ENCODE measurements at regions not wholly inside any gene's neighbourhood (a gene's known extent, or its start where the extent isn't known, plus 50 kb on each side); places are given as distances from the start of the nearest gene placed in this dataset.

DNA sequence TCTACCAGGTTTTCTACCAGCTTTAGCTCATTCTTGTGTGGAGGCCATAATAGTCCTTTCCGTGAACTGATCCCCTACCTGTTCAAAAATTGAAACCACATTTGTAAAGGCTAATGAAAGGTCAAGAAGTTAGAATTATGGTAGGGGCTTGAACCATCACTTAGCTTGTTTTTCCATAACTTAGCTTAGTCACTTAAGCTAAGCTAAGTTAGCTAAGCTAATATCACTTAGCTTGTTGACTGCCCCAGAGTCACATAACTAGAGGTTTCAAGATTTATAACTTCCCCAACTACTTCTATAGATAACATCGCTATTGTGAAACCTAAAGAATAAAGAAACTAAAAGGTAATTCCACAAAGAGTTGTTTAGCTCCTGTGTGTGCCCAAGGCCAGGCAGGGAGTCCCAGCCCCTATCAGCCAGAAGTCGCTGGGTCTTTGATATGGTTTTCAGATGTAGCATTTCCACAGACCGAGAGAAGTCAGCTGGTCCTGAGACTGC is 131.8 kb downstream of the VEGFA start:
- no peak for DNase-seq

DNA sequence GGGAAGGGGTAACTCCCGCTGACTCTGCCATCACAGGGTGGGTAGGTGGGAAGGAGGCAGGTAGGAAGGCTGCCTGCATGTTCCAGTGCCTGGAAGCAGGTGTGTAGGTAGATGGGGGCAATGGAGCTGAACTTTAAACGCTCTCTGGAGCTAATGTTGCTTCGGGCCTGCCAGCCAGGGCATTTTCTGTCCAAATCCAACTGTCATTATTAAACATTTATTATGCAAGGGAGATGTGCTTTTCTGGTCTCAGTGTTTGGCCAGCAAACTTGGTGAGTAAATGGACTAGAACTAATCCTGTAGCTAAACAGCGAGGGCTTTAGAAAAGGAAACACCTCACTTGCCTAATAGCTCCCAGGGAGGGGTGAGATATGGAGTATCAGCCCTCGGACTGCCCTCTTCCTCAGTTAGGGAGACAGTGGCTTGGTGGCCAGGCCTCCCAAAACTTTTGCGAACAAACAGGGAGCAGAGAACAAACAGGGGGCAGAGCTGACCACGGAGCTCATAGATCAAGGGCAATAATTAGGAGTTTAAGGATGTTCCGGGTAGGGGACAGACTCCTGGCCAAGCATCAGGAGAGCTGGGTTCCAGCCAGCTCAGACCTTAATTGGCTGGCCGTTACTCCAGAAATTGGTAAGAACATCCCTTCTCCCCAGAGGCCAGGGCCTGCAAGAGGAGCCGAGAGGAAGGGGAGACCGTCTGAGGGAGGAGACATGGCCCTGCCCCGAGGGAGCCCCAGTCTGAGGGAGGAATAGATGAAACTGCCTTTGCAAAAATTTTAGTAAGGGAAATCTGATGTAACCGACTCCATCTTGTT is 131.1 kb downstream of the VEGFA start:
- no peak for DNase-seq

GRCh38 chr6:43900560-43900915 is 130.5 kb downstream of the VEGFA start:
- DNase-seq: no peak

GRCh38 chr6:43899830-43900229 is 129.8 kb downstream of the VEGFA start:
- no peak for DNase-seq

DNA sequence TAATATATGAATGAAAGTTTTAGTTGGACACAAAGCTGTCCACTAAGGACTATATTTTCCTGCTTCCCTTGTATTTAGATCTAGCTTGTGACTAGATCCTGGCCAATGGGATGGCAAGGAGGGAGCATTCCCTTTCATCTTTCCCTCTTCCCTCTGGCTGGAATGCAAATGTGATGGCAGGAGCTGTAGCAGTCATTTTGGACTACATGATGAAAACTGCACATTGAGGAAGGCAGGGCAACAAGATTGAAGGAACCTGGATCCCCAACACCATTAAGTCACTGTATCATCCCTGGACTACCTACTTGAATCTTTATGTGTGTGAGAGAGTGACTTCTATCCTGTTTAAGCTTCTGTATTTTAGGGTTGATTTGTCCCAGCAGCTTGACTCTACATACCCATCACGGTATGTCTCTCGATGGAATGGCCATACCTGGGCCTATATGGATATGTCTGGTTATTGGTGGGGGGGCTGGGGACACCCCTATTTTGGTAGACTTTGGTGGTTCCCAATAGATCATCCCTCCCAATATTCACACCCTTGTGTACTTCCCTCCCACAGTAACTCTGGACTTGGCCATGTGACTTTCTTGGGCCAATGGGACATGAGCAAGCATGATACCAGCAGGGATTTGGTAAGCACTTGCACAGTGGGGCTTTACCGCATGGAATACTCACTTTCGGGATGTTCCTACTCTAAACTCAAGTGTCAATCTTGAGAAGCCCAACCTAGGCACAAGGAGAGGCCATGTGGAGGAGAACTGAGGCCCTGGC is 128.5 kb downstream of the VEGFA start:
- no peak for DNase-seq

DNA sequence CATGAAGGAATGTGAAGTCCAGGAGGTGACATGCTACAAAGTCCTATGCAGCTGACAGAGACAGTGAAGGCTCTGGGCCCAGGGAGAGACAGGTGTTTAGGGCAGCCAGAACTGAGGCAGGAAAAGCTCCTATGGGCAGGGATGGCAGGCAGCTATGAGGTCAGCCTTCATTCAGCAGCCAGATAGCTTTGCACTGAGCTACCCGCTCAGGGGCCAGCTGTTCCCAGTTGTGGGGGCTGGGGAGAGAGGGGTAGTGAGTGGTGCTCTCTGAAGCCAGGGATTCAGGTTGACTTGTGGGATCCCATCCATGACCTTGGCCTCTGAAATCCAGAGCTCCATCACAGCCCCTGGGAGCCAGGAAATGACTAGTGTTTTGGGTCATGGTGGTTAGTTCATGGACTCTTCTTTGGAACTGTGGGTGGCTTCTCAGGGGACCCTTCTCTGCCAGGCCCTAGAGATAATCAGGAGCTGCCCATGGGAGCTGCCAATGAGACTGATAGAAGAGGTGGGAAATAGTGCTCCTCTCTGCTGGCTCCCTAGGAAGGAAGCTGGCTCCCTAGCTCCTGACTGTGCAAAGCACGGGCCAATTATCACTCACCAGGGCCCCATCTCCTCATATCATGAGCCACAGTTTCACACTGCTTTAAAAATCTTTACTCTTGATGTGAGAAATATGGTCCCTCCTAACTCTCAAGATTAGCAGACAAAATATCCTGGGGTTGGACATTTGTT is 127.7 kb downstream of the VEGFA start:
- no peak for DNase-seq

GRCh38 chr6:43896329-43897255 is 126.6 kb downstream of the VEGFA start:
- no peak for DNase-seq

DNA sequence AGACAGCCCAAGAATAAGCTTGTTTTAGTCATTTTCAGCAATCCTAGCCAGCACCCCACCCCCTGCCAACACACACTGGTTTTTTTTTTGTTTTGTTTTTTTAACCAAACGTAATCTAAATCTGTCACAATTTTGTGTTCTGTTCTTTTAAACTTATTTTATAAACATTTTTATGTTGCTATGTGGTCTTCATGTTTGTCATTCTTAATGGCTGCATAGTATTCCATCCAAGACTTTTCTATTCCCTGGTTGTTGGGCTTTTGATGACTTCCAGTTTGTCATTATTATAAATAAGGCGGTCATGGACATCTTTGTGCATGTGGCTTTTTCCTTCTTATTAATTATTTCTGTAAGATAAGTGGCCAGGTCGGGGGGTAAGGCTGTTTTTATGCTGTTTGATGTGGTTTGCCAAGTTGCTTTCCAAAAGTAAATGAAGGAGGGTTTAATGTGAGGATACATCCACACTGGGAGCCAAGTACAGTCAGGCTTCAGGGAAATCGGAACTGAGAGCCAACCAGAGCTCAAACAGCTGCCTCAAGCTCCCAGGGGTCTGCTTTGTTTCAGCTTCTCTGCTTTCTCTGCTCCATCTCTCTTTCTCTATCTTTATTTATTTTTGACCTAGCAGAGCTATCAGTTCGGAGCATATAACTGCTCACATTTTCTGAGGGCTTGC is 125.8 kb downstream of the VEGFA start:
- DNase-seq: no peak

DNA sequence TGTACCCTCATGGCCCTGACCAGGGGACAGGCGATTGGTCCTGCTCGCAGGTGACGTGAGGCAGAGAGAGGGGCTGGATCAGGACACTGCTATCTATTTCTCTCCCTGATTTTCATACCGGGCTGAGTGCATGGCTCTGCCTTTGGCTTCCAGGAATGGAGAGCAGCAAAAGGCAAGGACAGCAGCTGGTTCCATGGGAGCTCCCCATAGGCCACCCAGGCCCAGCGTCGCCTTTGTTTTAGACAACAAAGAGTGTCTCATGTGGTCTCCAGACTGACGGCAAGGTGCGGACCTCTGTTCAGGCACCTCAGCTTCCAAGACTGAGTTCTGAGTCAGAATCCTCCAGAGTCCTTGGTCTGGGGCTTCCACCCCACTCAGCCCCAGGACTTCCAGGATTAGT is 123.1 kb downstream of the VEGFA start:
- DNase-seq: no peak

DNA sequence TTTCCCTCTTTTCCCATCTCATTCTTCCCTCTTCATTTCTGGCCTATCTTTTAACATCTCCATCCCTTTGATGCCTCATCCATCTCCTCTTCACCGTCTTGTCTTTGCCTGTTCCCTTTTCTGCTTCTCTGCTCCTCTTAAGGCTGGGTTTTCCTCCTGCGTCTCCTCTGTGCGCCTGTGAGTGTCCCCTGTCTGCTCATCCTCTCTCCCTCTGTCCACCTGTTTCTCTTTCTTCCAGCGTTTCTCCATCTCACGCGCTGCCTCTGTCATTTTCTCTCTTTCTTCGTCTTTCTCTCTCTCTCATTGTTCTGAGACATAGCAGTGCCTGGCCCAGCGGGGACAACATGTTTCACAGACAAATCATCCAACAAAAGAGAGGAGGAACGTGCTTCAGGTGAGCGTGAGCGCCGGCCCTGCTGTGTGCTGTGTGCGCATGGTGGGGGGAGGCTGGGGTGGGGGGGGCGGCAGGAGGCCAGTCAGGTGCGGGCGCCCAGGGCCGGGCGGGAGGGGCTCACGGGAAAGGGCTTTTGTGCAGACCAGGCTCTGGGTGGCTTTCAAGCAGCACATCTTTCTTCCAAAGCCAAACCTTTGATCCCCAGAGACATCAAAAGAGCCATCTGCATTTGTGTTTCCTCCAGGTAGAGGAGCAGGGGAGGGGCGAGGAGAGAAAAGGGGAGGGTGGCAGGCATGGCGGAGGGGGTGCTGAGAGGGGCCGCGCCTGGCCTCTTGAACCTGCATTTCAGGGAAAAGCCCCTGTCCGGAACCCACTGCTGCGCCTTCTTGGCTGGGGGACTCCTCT is 121.3 kb downstream of the VEGFA start:
- DNase-seq: no peak

- no peak for DNase-seq
Observed at GRCh38 chr6:43890197-43891062, 120.4 kb downstream of the VEGFA start.

GRCh38 chr6:43887906-43888683 is 118.1 kb downstream of the VEGFA start:
- DNase-seq: no peak

- no peak for DNase-seq
Observed at GRCh38 chr6:43887340-43887858, 117.4 kb downstream of the VEGFA start.

- DNase-seq: no peak
Observed at GRCh38 chr6:43886717-43887339, 116.8 kb downstream of the VEGFA start.

GRCh38 chr6:43886067-43886461 is 116.1 kb downstream of the VEGFA start:
- no peak for DNase-seq

GRCh38 chr6:43885399-43886066 is 115.5 kb downstream of the VEGFA start:
- DNase-seq: no peak

- DNase-seq: no peak
Observed at GRCh38 chr6:43884652-43885022, 114.6 kb downstream of the VEGFA start.

Measured in fibroblast of skin of abdomen (primary cell).